Neuron (in vitro differentiated cells): ENCODE measurements at regions not wholly inside any gene's neighbourhood (a gene's known extent, or its start where the extent isn't known, plus 50 kb on each side); places are given as distances from the start of the nearest gene placed in this dataset.
"Not testable (repeated sequence)": the region's sequence is repeated elsewhere in the genome, so short reads cannot be mapped to it uniquely, and the experiment has no call there.

Source experiments
- H2AFZ ChIP-seq: one replicate; pipeline ENCODE4 v1.6.1; 2013; ENCODE audit warnings: low read depth, mild to moderate bottlenecking, inconsistent platforms, low read length, moderate library complexity
- H3K27me3 ChIP-seq: one replicate; pipeline ENCODE4 v1.6.1; 2013; ENCODE audit warnings: low read length; ENCODE audit not compliant: insufficient read depth
- H3K36me3 ChIP-seq: one replicate; pipeline ENCODE4 v1.6.1; 2013; ENCODE audit warnings: low read length; ENCODE audit not compliant: insufficient read depth
- H3K4me1 ChIP-seq: one replicate; pipeline ENCODE4 v1.6.1; 2013; ENCODE audit warnings: low read length; ENCODE audit not compliant: insufficient read depth
- H3K4me3 ChIP-seq: 2 replicates; pipeline ENCODE4 v1.5.1; 2013; ENCODE audit warnings: mild to moderate bottlenecking, low read length, moderate library complexity
- H3K9me3 ChIP-seq: one replicate; pipeline ENCODE4 v1.6.1; 2013; ENCODE audit warnings: low read length

GRCh38 chr13:31607531-31607930 is 131.8 kb upstream of the RXFP2 start:
- not testable (repeated sequence) for H3K27me3 ChIP-seq, H3K9me3 ChIP-seq, H3K4me3 ChIP-seq, H3K36me3 ChIP-seq, H2AFZ ChIP-seq
- H3K4me1 ChIP-seq, result peaks cover 13% of the 10 kb centered on the region

DNA sequence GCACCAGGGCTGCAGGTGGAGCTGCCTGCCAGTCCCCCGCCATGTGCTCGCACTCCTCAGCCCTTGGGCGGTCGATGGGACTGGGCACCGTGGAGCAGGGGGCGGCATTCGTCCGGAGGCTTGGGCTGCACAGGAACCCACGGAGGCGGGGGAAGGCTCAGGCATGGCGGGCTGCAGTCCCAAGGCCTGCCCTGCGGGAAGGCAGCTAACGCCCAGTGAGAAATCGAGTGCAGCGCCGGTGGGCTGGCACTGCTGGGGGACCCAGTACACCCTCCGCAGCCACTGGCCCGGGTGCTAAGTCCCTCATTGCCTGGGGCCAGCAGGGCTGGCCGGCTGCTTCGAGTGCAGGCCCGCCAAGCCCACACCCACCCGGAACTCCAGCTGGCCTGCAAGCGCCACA is 130.5 kb upstream of the RXFP2 start:
- H3K4me3 ChIP-seq, H3K27me3 ChIP-seq, H2AFZ ChIP-seq, H3K36me3 ChIP-seq, H3K9me3 ChIP-seq: not testable (repeated sequence)
- peaks cover 12% of the 10 kb centered on the region for H3K4me1 ChIP-seq

GRCh38 chr13:31610270-31610998 is 128.9 kb upstream of the RXFP2 start:
- no peaks in the 10 kb centered on the region for H3K9me3 ChIP-seq
- H3K4me1 ChIP-seq, result peaks cover 3% of the 10 kb centered on the region
- no peaks in the 10 kb centered on the region for H3K36me3 ChIP-seq
- H3K27me3 ChIP-seq, result no peaks in the 10 kb centered on the region
- no peak overlapping the region for H2AFZ ChIP-seq
- H3K4me3 ChIP-seq, result no peak overlapping the region

- Histone ChIP-seq H3K4me3 (no peak overlapping the region), H3K36me3 (no peaks in the 10 kb centered on the region), H2AFZ (no peak overlapping the region), H3K27me3 (no peaks in the 10 kb centered on the region), H3K9me3 (no peaks in the 10 kb centered on the region), H3K4me1 (no peaks in the 10 kb centered on the region)
Measured at GRCh38 chr13:31611214-31611613, 128.1 kb upstream of the RXFP2 start.

DNA sequence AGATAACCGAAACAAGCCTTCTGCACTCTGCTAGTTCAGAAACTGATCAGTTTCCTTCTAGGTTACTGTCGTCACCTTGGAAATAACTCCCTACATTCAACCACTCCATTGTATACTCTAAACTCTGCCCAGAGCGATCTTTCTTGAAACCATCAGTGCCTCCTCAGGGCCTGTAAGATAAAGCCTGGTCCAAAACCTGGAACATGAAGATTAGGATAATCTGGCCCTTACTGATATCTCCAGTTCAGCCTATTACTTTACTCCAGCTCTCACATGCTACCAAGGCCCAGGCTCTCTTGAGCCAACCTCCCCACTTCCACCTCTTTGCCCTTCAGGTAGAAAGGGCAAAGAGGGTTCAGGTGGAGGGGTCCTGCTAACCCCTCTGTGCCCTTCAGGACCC is 125.3 kb upstream of the RXFP2 start:
- Histone ChIP-seq H2AFZ (no peak overlapping the region), H3K36me3 (no peaks in the 10 kb centered on the region), H3K4me1 (no peaks in the 10 kb centered on the region), H3K9me3 (no peaks in the 10 kb centered on the region), H3K4me3 (no peak overlapping the region), H3K27me3 (no peaks in the 10 kb centered on the region)

GRCh38 chr13:31614704-31615103 is 124.6 kb upstream of the RXFP2 start:
- Histone ChIP-seq H3K36me3 (no peaks in the 10 kb centered on the region), H2AFZ (no peak overlapping the region), H3K9me3 (no peaks in the 10 kb centered on the region), H3K4me3 (no peak overlapping the region), H3K4me1 (no peaks in the 10 kb centered on the region), H3K27me3 (no peaks in the 10 kb centered on the region)

DNA sequence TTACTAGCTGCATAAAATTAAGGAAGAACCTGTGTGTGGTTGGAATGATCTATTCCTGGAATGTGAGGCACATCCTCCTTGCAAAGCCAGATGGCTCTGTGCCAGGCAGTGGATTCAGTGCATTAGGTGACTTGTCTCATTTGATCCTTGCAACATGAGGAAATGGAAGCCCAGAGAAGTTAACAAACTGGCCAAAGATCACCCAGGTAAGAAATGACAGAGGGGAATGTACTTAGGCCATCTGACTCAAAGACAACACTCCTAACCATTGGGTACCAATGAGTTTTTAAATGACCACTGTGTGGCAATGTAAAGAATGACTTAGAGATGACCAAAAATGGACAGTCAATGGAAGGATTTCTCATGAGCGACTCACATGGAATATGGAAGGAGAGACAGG is 114.2 kb upstream of the RXFP2 start:
- Histone ChIP-seq H2AFZ (no peak overlapping the region), H3K4me3 (no peak overlapping the region), H3K36me3 (no peaks in the 10 kb centered on the region), H3K4me1 (no peaks in the 10 kb centered on the region), H3K9me3 (no peaks in the 10 kb centered on the region), H3K27me3 (no peaks in the 10 kb centered on the region)

GRCh38 chr13:31627097-31627845 is 112.1 kb upstream of the RXFP2 start:
- no peaks in the 10 kb centered on the region for H3K27me3 ChIP-seq
- no peak overlapping the region for H2AFZ ChIP-seq
- H3K36me3 ChIP-seq, result no peaks in the 10 kb centered on the region
- H3K4me3 ChIP-seq, result no peak overlapping the region
- no peaks in the 10 kb centered on the region for H3K9me3 ChIP-seq
- no peaks in the 10 kb centered on the region for H3K4me1 ChIP-seq

DNA sequence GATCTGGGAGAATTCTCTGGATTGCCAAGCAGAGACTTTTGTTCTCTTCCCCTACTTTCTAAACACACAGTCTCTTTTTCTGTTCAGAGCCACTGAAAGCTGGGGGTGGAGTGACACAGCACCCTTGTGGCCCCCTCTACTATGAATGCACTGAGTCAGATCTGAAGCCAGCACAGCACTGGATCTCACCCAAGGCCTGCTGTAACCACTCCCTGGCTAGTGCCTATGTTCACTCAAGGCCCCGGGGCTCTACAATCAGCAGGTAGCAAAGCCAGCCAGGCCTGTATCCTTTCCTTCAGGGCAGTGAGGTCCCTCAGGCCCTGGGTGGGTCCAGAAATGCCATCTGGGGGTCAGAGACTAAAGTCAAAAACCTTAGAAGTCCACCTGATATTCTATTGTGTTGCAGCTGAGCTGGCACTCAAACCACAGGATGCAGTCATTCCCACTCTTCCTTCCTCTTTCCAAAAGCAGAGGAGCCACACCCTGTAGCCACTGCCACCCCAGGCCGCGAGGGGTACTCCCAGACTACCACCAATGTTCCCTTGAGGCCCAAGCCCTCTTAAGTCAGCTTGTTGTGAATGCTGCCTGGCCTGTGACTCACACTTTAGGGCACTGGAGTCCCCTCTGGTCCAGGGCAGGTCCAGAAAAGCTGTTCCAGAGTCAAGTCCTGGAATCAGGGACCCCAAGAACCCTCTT is 110.1 kb upstream of the RXFP2 start:
- no peaks in the 10 kb centered on the region for H3K4me1 ChIP-seq
- H3K27me3 ChIP-seq, result no peaks in the 10 kb centered on the region
- no peak overlapping the region for H3K4me3 ChIP-seq
- no peak overlapping the region for H2AFZ ChIP-seq
- no peaks in the 10 kb centered on the region for H3K36me3 ChIP-seq
- H3K9me3 ChIP-seq, result no peaks in the 10 kb centered on the region

- no peaks in the 10 kb centered on the region for H3K9me3 ChIP-seq
- no peak overlapping the region for H3K4me3 ChIP-seq
- no peak overlapping the region for H2AFZ ChIP-seq
- no peaks in the 10 kb centered on the region for H3K4me1 ChIP-seq
- no peaks in the 10 kb centered on the region for H3K27me3 ChIP-seq
- no peaks in the 10 kb centered on the region for H3K36me3 ChIP-seq
Measured at GRCh38 chr13:31631071-31631470, 108.3 kb upstream of the RXFP2 start.

DNA sequence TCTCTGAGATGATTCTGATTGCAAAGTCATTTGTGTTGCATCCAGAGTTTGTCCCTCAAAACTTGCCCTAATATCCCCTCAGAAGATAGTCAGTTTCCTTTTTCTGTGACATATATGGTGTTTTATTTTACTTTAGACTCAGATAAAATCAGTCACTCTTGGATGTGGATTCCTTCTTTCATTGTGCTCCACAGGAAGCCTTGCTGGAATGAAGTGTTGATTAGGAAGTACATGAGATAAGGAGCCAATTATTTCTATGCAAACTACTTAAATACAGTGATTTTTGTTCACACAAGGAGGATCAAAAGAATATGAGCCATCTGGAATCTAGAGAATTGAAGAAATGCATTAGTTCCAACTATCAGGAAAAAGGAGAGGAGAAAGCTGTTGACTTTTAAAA is 107.6 kb upstream of the RXFP2 start:
- H3K9me3 ChIP-seq, result no peaks in the 10 kb centered on the region
- no peaks in the 10 kb centered on the region for H3K36me3 ChIP-seq
- H2AFZ ChIP-seq, result no peak overlapping the region
- no peaks in the 10 kb centered on the region for H3K27me3 ChIP-seq
- H3K4me1 ChIP-seq, result no peaks in the 10 kb centered on the region
- no peak overlapping the region for H3K4me3 ChIP-seq

DNA sequence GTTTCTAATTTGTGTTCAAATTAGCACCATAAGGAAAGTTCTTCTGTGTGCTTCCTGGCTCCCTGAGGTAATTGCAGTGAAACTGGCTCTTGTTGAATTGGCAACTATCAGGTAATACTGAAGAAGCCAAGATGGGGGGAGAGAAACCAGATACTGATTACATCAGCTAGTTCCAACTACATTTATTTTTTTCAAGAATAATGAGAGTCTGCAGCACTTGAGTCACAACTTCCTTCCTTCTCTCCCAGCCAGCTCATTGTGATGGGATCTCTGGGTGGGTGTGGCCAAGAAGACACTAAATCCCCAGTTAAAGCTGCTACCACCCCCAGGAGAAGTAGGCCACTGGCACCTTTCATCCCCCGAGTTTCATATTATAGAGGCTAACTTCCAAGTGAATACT is 100.7 kb upstream of the RXFP2 start:
- no peaks in the 10 kb centered on the region for H3K9me3 ChIP-seq
- H3K4me3 ChIP-seq, result no peak overlapping the region
- H3K4me1 ChIP-seq, result no peaks in the 10 kb centered on the region
- no peaks in the 10 kb centered on the region for H3K36me3 ChIP-seq
- no peaks in the 10 kb centered on the region for H3K27me3 ChIP-seq
- H2AFZ ChIP-seq, result no peak overlapping the region

DNA sequence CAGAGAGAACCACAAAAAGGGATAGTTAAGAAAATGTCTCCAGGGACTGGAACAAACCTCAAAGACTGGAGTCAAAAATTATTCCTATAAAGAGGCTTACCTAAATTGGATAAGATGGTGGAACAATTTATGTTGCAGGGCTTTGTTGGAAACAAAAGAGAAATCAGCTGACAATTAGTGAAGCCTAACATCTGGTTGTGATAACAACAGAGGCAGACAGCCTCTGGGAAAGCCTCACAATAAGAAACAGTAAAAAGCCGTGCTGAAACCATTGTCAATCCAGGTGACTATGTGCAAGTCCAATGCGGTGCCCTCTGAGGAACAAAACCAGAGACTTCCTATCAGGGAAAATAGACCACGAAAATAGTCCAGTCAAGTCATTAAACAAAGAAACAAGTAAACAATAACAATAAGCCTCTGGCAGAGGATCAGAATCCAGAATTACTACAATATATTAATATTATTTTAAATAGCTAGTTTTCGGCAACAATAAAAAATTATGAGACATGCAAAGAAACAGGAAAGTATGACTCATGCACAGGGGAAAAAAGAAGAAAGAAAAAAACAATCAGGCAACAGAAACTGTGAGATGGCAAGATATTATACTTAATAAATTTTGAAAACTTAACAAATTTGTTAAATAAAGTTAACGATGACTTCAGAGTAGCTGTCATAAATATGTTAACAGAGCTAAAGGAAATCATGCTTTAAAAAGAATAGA is 99.7 kb upstream of the RXFP2 start:
- Histone ChIP-seq H3K9me3 (no peaks in the 10 kb centered on the region), H3K4me3 (no peak overlapping the region)

More for the DNA sequence above, 99.7 kb upstream of the RXFP2 start:
- Histone ChIP-seq H2AFZ (no peak overlapping the region), H3K4me1 (no peaks in the 10 kb centered on the region), H3K36me3 (no peaks in the 10 kb centered on the region), H3K27me3 (no peaks in the 10 kb centered on the region)
